ENCODE measurements at regions not wholly inside any gene's neighbourhood (a gene's known extent, or its start where the extent isn't known, plus 50 kb on each side); places are given as distances from the start of the nearest gene placed in this dataset.

GRCh38 chr11:129538323-129538722, 162.7 kb downstream of the BARX2 start:
- no peak overlapping the region for H3K4me3 ChIP-seq (ENCODE audit: low read depth in 1 of 2, low read length in 2 of 2)
- H2AFZ ChIP-seq (ENCODE audit: low read depth, low read length) = no peak overlapping the region
- no peaks in the 10 kb centered on the region for H3K79me2 ChIP-seq (ENCODE audit: insufficient read depth, low read length)
- H3K27ac ChIP-seq (ENCODE audit: low read length) = no peak overlapping the region
- no peaks in the 10 kb centered on the region for H4K20me1 ChIP-seq (ENCODE audit: insufficient read depth, low read length)
- H3K4me1 ChIP-seq (ENCODE audit: insufficient read depth, low read length) = no peaks in the 10 kb centered on the region
- no peaks in the 10 kb centered on the region for H3K36me3 ChIP-seq (ENCODE audit: insufficient read depth, low read length)
- no peak overlapping the region for H3K9ac ChIP-seq (ENCODE audit: low read depth, low read length)
- ATAC-seq (ENCODE audit: insufficient read depth, low read depth) (no peak), DNase-seq (no peak)
- no peak for TF ChIP-seq CTCF (IDR thresholded peaks at IDR 0.05; ENCODE audit: borderline replicate concordance, extremely low read depth, low read length, poor library complexity, severe bottlenecking)
- no peak for TF ChIP-seq EZH2 (IDR thresholded peaks at IDR 0.05; ENCODE audit: borderline replicate concordance, low read depth, low read length, severe bottlenecking)
- no peak overlapping the region for H3K4me2 ChIP-seq (ENCODE audit: insufficient read depth, low read length)
- no peaks in the 10 kb centered on the region for H3K27me3 ChIP-seq (ENCODE audit: insufficient read depth, low read length, poor library complexity)
- H3K9me3 ChIP-seq (ENCODE audit: insufficient read depth, low read length, severe bottlenecking) = peaks cover 6% of the 10 kb centered on the region

DNA sequence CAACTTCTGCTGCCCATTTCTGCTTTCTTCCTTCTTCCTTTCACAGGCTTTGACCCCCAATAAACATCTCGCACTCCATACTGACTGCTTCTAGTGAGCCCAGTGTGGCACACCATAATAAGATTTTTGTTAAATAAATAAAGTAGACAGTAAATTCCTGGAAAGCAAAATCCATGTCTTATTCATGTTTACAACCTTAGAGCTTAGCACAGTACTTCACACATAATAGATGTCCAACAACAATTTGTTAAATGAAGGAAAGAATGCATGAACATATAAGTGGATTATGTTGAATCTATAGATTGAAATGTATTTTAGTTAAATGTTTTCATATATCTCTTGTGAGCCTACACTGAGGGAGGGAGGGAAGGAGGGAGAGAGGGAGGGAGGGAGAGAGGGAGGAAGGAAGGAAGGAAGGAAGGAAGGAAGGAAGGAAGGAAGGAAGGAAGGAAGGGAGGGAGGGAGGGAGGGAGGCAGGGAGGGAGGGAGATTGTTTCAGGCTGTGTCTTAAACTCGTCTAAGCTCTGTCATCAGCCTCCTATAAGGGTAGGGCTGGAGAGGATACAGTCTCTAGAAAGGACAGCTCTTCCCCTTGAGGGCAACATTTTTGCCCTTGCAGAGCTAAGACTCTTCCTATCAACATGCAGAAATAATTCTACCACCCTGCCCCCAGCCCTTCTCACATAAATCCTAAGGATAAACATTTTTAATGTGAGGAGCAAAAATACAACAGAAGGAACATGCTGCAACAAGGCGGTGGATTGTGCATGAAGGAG, 168.1 kb downstream of the BARX2 start:
- Histone ChIP-seq H3K36me3 (ENCODE audit: insufficient read depth, low read length) (no peaks in the 10 kb centered on the region), H3K79me2 (ENCODE audit: insufficient read depth, low read length) (no peaks in the 10 kb centered on the region), H3K27ac (ENCODE audit: low read length) (no peak overlapping the region), H3K27me3 (ENCODE audit: insufficient read depth, low read length, poor library complexity) (no peaks in the 10 kb centered on the region), H2AFZ (ENCODE audit: low read depth, low read length) (no peak overlapping the region), H3K4me1 (ENCODE audit: insufficient read depth, low read length) (no peaks in the 10 kb centered on the region), H4K20me1 (ENCODE audit: insufficient read depth, low read length) (no peaks in the 10 kb centered on the region), H3K9me3 (ENCODE audit: insufficient read depth, low read length, severe bottlenecking) (no peaks in the 10 kb centered on the region), H3K9ac (ENCODE audit: low read depth, low read length) (no peak overlapping the region), H3K4me3 (ENCODE audit: low read depth in 1 of 2, low read length in 2 of 2) (no peak overlapping the region), H3K4me2 (ENCODE audit: insufficient read depth, low read length) (no peak overlapping the region)
- DNase-seq (no peak), ATAC-seq (ENCODE audit: insufficient read depth, low read depth) (no peak)
- no peak for TF ChIP-seq CTCF (IDR thresholded peaks at IDR 0.05; ENCODE audit: borderline replicate concordance, extremely low read depth, low read length, poor library complexity, severe bottlenecking)
- no peak for TF ChIP-seq EZH2 (IDR thresholded peaks at IDR 0.05; ENCODE audit: borderline replicate concordance, low read depth, low read length, severe bottlenecking)

DNA sequence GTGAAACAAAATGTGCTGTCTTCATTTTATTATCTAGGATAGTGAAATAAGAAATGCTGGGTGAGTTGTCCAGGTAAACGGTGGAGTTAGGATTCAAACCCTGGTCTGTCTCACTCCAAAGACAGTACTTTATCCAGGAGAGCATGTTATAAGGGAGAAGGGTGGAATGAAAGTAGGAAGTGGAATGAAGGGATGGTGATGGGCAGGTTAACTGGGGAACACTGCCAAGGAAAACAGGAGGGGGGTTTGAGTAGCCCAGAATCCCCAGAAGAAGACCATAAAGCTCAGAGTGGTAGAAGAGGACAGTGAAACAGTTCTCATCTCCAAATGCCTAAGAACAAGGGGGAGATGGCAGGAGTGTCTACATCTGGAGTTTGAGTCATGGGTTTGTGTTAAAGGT, 169.0 kb downstream of the BARX2 start:
- DNase-seq (no peak), ATAC-seq (ENCODE audit: insufficient read depth, low read depth) (no peak)
- H3K4me1 ChIP-seq (ENCODE audit: insufficient read depth, low read length) = no peaks in the 10 kb centered on the region
- H3K9ac ChIP-seq (ENCODE audit: low read depth, low read length) = no peak overlapping the region
- H3K4me2 ChIP-seq (ENCODE audit: insufficient read depth, low read length) = no peak overlapping the region
- peaks cover 6% of the 10 kb centered on the region for H3K9me3 ChIP-seq (ENCODE audit: insufficient read depth, low read length, severe bottlenecking)
- no peaks in the 10 kb centered on the region for H4K20me1 ChIP-seq (ENCODE audit: insufficient read depth, low read length)
- no peak for TF ChIP-seq CTCF (IDR thresholded peaks at IDR 0.05; ENCODE audit: borderline replicate concordance, extremely low read depth, low read length, poor library complexity, severe bottlenecking)
- no peak for TF ChIP-seq EZH2 (IDR thresholded peaks at IDR 0.05; ENCODE audit: borderline replicate concordance, low read depth, low read length, severe bottlenecking)
- no peak overlapping the region for H3K4me3 ChIP-seq (ENCODE audit: low read depth in 1 of 2, low read length in 2 of 2)
- no peaks in the 10 kb centered on the region for H3K36me3 ChIP-seq (ENCODE audit: insufficient read depth, low read length)
- no peak overlapping the region for H2AFZ ChIP-seq (ENCODE audit: low read depth, low read length)
- H3K79me2 ChIP-seq (ENCODE audit: insufficient read depth, low read length) = no peaks in the 10 kb centered on the region
- no peak overlapping the region for H3K27ac ChIP-seq (ENCODE audit: low read length)
- no peaks in the 10 kb centered on the region for H3K27me3 ChIP-seq (ENCODE audit: insufficient read depth, low read length, poor library complexity)

Measured in DND-41 (cell line).